Muscle layer of colon (tissue), 2 donors: ENCODE measurements at regions not wholly inside any gene's neighbourhood (a gene's known extent, or its start where the extent isn't known, plus 50 kb on each side); places are given as distances from the start of the nearest gene placed in this dataset.

Experiments used
- H3K27ac ChIP-seq: one replicate; pipeline ENCODE4 v1.7.0; 2013; ENCODE audit warnings: low read depth, mild to moderate bottlenecking, low read length, moderate library complexity
- H3K27me3 ChIP-seq, 2 donors: one replicate each; pipeline ENCODE4 v1.7.0; 2013; ENCODE audit warnings: low read length in 2 of 2, mild to moderate bottlenecking in 2 of 2; ENCODE audit not compliant: insufficient read depth in 2 of 2, control insufficient read depth in 1 of 2
- H3K36me3 ChIP-seq: one replicate; pipeline ENCODE4 v1.7.0; 2013; ENCODE audit warnings: mild to moderate bottlenecking, low read length; ENCODE audit not compliant: insufficient read depth
- H3K4me1 ChIP-seq: one replicate; pipeline ENCODE4 v1.7.0; 2013; ENCODE audit warnings: mild to moderate bottlenecking, low read length; ENCODE audit not compliant: insufficient read depth
- H3K4me3 ChIP-seq, 2 donors: one replicate each; pipeline ENCODE4 v1.7.0; 2013; ENCODE audit warnings: low read length in 2 of 2, low read depth in 1 of 2, mild to moderate bottlenecking in 1 of 2, moderate library complexity in 1 of 2
- H3K9ac ChIP-seq: one replicate; pipeline ENCODE4 v1.7.0; 2013; ENCODE audit warnings: low read length
- H3K9me3 ChIP-seq: one replicate; pipeline ENCODE4 v1.7.0; 2013; ENCODE audit warnings: mild to moderate bottlenecking, low read length
- donor health status: abdominal sarcoma.
- donor health status: Adenocarcinoma of cecum.

DNA sequence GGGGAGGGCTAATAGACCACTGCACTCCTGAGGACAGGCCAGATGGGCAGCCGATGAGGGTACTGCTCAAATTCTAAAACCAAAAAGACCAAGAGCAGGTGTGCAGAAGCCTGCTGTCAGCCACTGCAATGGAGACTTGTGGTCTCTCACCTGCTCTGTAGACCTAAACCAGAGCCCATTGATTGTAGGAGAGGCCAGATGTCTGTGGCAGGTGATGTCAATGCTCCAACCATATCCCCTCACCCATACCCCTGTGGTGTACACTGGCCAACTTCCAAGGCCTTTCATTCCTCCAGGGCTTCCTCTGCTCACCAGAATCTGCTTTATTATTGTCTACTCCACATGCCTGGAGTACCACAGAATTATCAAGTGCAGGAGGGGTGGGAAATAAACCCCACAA lies 116.9 kb upstream of the CHST15 start:
- Histone ChIP-seq H3K4me3 (no peak overlapping the region), H3K9me3 (no peaks in the 10 kb centered on the region), H3K9ac (no peak overlapping the region), H3K36me3 (no peaks in the 10 kb centered on the region), H3K27me3 (no peaks in the 10 kb centered on the region), H3K4me1 (no peaks in the 10 kb centered on the region), H3K27ac (no peak overlapping the region)

- no peak overlapping the region for H3K27ac ChIP-seq
Measured at GRCh38 chr10:124207391-124207790, 114.0 kb upstream of the CHST15 start.

DNA sequence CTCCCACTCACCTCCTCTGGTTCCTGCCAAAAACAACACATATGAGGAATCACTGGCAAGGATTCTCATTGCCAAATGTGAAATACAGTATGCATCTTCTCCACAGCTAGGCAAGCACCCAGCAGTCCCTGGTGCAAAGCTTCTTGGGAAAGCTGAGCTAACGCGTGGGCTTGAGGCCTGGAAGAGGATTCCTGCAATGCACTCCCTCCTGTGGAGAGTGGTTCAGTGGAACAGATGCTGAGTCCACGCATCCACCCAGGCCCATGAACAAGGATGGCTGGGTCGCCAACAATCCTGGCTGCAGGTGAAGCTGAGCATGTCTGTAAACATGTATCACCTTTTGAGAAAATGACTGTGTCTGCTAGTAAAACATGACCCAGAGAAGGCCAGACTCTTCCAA lies 113.2 kb upstream of the CHST15 start:
- Histone ChIP-seq H3K27ac (no peak overlapping the region), H3K27me3 (no peaks in the 10 kb centered on the region), H3K9ac (no peak overlapping the region), H3K9me3 (no peaks in the 10 kb centered on the region), H3K4me1 (no peaks in the 10 kb centered on the region), H3K36me3 (no peaks in the 10 kb centered on the region), H3K4me3 (no peak overlapping the region)

More at GRCh38 chr10:124207391-124207790, 114.0 kb upstream of the CHST15 start:
- Histone ChIP-seq H3K4me3 (no peak overlapping the region), H3K36me3 (no peaks in the 10 kb centered on the region), H3K27me3 (no peaks in the 10 kb centered on the region), H3K4me1 (no peaks in the 10 kb centered on the region), H3K9me3 (no peaks in the 10 kb centered on the region), H3K9ac (no peak overlapping the region)

DNA sequence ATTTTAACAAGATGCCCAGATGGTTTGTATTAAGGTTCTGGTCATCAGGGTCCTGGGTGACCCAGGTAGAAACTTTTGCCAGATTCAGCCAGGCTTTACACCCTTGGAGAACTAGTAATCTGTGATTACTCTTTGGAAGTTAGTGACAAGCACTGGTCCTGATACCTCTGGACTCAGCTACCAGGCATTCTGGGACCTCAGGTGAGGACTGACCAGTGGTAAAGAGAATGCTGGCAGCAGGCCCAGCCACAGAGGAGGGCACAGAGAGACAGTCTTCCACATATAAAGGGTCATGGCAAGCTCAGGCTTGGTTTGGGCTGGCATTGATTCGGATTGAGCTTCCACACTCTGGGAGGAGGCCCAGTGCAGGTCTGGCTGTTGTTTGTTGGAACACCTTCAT lies 112.0 kb upstream of the CHST15 start:
- H3K27me3 ChIP-seq: no peaks in the 10 kb centered on the region

DNA sequence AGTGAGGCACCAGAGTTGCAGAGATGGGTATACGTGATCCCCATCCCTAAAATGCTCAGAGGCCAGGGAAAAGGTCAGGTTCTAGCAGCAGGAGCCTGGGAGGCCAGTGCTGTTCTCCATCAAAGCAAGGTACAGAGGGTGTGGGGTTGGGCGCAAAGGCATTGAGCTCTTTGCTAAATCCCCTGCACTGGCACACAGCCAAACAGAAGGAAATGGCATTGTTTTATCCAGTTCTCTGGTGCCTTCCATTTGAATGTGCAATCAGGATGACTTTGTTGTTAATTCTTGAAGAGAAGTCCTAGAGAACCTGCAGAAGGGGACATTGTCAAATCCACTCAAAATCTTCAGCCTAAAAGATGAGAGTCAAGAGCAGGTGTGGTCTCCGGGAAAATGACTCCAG lies 111.3 kb upstream of the CHST15 start:
- Histone ChIP-seq H3K4me3 (no peak overlapping the region), H3K36me3 (no peaks in the 10 kb centered on the region), H3K4me1 (no peaks in the 10 kb centered on the region), H3K27ac (no peak overlapping the region), H3K9ac (no peak overlapping the region), H3K9me3 (no peaks in the 10 kb centered on the region), H3K27me3 (no peaks in the 10 kb centered on the region)

More for the DNA sequence above, 112.0 kb upstream of the CHST15 start:
- Histone ChIP-seq H3K36me3 (no peaks in the 10 kb centered on the region), H3K4me3 (no peak overlapping the region), H3K9ac (no peak overlapping the region), H3K9me3 (no peaks in the 10 kb centered on the region), H3K27ac (no peak overlapping the region), H3K4me1 (no peaks in the 10 kb centered on the region)

DNA sequence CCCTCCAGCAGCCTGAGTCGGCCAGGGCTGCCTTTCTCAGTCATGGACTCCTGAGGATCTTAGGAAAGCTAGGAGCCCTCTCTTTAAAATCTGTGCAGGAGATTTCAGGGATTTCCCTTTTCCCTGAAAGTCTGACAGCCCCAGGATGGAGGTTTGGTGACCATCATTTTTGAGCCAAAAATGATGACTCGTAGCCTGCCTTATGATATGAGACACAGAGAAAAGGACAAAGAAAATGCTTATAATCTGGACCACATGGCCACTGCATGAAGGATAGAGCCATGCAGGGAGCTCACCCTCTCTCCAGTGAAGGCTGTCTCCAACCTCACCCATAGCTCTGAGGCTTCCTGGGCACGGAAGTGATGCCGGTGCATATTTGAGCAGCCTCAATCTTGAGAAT lies 106.6 kb upstream of the CHST15 start:
- Histone ChIP-seq H3K36me3 (no peaks in the 10 kb centered on the region), H3K27me3 (no peaks in the 10 kb centered on the region), H3K27ac (no peak overlapping the region), H3K4me1 (no peaks in the 10 kb centered on the region), H3K9me3 (no peaks in the 10 kb centered on the region), H3K4me3 (no peak overlapping the region), H3K9ac (no peak overlapping the region)

GRCh38 chr10:124198871-124199270 lies 105.5 kb upstream of the CHST15 start:
- no peak overlapping the region for H3K27ac ChIP-seq
- no peaks in the 10 kb centered on the region for H3K27me3 ChIP-seq
- no peaks in the 10 kb centered on the region for H3K36me3 ChIP-seq
- H3K9me3 ChIP-seq: no peaks in the 10 kb centered on the region
- no peak overlapping the region for H3K9ac ChIP-seq
- H3K4me3 ChIP-seq: no peak overlapping the region
- no peaks in the 10 kb centered on the region for H3K4me1 ChIP-seq

DNA sequence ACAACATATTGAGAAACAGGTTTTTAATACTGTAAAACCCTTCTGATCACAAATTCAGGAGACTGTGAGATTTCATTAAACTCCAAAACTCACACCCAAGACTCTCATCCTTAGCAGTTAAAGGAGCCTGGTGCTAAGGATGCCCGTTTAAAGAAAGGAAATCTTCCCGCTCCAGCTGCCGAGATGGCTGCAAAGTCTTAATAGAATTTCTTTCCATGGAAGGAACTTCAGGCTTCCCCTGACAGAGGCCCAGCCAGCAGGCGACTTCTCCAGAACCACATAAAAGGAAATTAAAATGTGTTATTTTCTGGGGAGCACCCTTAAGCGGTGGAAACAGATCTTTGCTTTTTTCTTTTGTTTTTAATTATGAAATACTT lies 104.7 kb upstream of the CHST15 start:
- Histone ChIP-seq H3K27ac (no peak overlapping the region), H3K27me3 (no peaks in the 10 kb centered on the region), H3K4me1 (no peaks in the 10 kb centered on the region), H3K9me3 (no peaks in the 10 kb centered on the region), H3K9ac (no peak overlapping the region), H3K36me3 (no peaks in the 10 kb centered on the region), H3K4me3 (no peak overlapping the region)

DNA sequence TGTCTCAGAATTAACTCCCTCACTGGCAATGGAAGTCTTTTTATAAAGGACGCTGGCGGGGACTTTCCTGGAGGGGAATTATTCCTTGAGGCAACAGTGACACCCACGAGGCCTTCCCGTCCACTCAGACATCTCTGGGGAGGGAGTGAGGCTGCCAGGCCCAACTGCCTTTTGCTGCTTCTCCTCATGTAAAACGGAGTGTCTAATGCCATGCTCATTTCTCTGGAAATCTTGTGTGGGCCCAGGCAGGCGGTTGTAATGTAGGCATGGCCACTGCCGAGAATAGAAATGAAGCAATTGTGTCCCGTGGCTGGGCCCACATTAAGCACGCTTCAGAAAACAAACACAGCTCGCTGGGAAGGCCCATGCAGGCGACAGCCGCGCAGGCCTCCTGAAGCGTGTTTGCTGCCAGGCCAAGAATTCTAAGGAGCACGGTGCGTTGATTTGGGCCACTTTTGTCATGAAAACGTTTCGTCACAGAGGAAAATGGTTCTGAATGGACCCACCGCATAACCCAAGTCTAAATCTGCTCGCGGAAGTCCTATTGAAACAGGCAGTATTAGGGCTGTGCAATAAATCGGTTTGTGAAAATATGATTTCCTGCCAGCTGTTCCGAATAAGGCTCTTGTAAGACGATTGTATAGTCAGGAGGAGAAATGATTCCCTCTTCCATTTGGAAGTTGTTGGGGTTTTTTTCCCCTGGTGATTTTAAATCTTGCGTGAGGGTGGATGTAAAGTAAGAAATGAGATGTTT lies 104.2 kb upstream of the CHST15 start:
- Histone ChIP-seq H3K36me3 (no peaks in the 10 kb centered on the region), H3K9ac (no peak overlapping the region), H3K9me3 (no peaks in the 10 kb centered on the region), H3K4me3 (no peak overlapping the region), H3K4me1 (no peaks in the 10 kb centered on the region), H3K27ac (no peak overlapping the region), H3K27me3 (no peaks in the 10 kb centered on the region)

GRCh38 chr10:124196659-124197058 lies 103.3 kb upstream of the CHST15 start:
- Histone ChIP-seq H3K27me3 (no peaks in the 10 kb centered on the region), H3K36me3 (no peaks in the 10 kb centered on the region), H3K9me3 (no peaks in the 10 kb centered on the region), H3K4me3 (no peak overlapping the region), H3K4me1 (no peaks in the 10 kb centered on the region), H3K27ac (no peak overlapping the region), H3K9ac (no peak overlapping the region)

- H3K27me3 ChIP-seq: no peaks in the 10 kb centered on the region
- H3K9ac ChIP-seq: no peak overlapping the region
- H3K4me3 ChIP-seq: no peak overlapping the region
- no peak overlapping the region for H3K27ac ChIP-seq
- H3K4me1 ChIP-seq: no peaks in the 10 kb centered on the region
- no peaks in the 10 kb centered on the region for H3K36me3 ChIP-seq
- no peaks in the 10 kb centered on the region for H3K9me3 ChIP-seq
Measured at GRCh38 chr10:124194199-124194824, 100.9 kb upstream of the CHST15 start.

GRCh38 chr10:124193309-124193696 lies 99.9 kb upstream of the CHST15 start:
- no peak overlapping the region for H3K9ac ChIP-seq

More at GRCh38 chr10:124193309-124193696, 99.9 kb upstream of the CHST15 start:
- Histone ChIP-seq H3K36me3 (no peaks in the 10 kb centered on the region), H3K9me3 (no peaks in the 10 kb centered on the region), H3K4me3 (no peak overlapping the region), H3K27ac (no peak overlapping the region), H3K4me1 (no peaks in the 10 kb centered on the region), H3K27me3 (no peaks in the 10 kb centered on the region)
